GM12892 (cell line): ENCODE measurements at regions not wholly inside any gene's neighbourhood (a gene's known extent, or its start where the extent isn't known, plus 50 kb on each side); places are given as distances from the start of the nearest gene placed in this dataset.

Source experiments
- POLR2A ChIP-seq: IDR thresholded peaks from 2 replicates; pipeline ENCODE4 v1.6.1; 2011; ENCODE audit warnings: low read depth, low read length, control low read depth
- POLR2AphosphoS5 ChIP-seq: IDR thresholded peaks from 2 replicates; pipeline ENCODE4 v1.6.1; 2011; ENCODE audit warnings: low read depth, low read length, control low read depth
- TAF1 ChIP-seq: IDR thresholded peaks from 2 replicates; pipeline ENCODE4 v1.6.1; 2011; ENCODE audit warnings: low read depth, mild to moderate bottlenecking, control low read depth, low read length, borderline replicate concordance

DNA sequence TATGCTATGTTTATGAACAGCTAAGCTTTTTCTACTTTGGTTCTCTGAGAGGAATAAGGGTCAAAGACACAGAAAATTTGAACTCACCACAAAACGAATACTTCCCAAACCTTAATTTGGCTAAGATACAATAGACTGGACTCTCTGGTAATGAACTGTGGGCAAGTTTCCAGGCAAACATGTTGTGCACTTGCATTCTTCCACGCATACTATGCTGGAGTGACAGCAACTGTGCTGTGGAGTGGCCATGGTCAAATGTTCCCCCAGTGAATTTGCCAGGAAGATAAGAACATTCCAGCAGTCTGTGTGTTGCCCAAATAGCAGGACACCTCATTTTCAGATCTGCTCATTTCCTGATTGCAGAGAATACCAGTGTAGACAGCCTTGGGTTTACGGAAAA is 275.3 kb upstream of the IL12B start:
- no peak for TF ChIP-seq POLR2AphosphoS5
- no peak for TF ChIP-seq POLR2A
- TF ChIP-seq TAF1 = no peak
